ENCODE measurements at regions not wholly inside any gene's neighbourhood (a gene's known extent, or its start where the extent isn't known, plus 50 kb on each side); places are given as distances from the start of the nearest gene placed in this dataset.

DNA sequence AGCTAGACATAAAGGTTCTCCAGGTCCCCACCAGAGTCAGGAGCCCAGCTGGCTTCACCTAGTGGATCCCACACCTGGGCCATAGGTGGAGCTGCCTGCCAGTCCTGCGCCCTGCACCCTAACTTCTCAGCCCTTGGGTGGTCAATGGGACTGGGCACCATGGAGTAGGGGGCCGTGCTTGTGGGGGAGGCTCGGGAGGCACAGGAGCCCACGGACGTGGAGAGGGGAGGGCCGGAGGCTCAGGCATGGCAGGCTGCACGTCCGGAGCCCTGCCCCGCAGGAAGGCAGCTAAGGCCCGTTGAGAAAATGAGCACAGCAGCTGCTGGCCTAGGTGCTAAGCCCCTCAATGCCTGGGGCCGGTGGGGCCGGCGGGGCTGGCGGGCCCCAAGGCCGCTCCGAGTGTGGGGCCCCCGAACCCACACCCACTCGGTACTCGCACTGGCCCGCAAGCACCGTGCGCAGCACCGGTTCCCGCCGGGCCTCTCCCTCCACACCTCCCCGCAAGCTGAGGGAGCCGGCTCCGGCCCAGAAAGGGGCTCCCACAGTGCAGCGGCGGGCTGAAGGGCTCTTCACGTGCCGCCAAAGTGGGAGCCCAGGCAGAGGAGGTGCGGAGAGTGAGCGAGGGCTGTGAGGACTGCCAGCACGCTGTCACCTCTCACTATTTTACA is 291.1 kb downstream of the KLHL4 start:
- TF ChIP-seq, protein P1, sequence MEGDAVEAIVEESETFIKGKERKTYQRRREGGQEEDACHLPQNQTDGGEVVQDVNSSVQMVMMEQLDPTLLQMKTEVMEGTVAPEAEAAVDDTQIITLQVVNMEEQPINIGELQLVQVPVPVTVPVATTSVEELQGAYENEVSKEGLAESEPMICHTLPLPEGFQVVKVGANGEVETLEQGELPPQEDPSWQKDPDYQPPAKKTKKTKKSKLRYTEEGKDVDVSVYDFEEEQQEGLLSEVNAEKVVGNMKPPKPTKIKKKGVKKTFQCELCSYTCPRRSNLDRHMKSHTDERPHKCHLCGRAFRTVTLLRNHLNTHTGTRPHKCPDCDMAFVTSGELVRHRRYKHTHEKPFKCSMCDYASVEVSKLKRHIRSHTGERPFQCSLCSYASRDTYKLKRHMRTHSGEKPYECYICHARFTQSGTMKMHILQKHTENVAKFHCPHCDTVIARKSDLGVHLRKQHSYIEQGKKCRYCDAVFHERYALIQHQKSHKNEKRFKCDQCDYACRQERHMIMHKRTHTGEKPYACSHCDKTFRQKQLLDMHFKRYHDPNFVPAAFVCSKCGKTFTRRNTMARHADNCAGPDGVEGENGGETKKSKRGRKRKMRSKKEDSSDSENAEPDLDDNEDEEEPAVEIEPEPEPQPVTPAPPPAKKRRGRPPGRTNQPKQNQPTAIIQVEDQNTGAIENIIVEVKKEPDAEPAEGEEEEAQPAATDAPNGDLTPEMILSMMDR (IDR thresholded peaks at IDR 0.05): no peak
- TF ChIP-seq POLR2A (IDR thresholded peaks at IDR 0.05): no peak

Data from lower leg skin (tissue), 3 donors.